CD4-positive, alpha-beta T cell treated with Interleukin-17A for 4 hours (primary cell): ENCODE measurements at regions not wholly inside any gene's neighbourhood (a gene's known extent, or its start where the extent isn't known, plus 50 kb on each side); places are given as distances from the start of the nearest gene placed in this dataset.

Experiments
- DNase-seq: peaks from one replicate; pipeline ENCODE4 v3.0.0-alpha.2; 2020; ENCODE audit warnings: mixed read lengths

DNA sequence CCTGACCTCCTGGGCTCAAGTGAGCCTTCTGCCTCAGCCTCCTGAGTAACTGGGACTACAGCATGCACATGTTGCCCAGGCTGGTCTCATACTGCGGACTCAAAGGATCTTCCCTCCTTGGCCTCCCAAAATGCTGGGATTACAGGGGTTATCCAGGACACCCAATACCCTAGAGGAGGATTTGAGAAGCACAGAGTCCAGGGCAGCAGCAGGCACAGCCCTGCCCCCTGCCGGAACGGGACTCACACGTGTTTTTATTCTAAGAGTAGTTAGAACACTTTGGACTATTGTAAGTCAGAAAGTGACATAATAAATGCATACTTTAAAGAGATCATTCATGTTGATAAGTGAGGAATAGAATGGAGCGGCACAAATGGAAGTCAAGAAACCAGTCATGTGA is 80.2 kb downstream of the C6orf118 start:
- DNase-seq = no peak

DNA sequence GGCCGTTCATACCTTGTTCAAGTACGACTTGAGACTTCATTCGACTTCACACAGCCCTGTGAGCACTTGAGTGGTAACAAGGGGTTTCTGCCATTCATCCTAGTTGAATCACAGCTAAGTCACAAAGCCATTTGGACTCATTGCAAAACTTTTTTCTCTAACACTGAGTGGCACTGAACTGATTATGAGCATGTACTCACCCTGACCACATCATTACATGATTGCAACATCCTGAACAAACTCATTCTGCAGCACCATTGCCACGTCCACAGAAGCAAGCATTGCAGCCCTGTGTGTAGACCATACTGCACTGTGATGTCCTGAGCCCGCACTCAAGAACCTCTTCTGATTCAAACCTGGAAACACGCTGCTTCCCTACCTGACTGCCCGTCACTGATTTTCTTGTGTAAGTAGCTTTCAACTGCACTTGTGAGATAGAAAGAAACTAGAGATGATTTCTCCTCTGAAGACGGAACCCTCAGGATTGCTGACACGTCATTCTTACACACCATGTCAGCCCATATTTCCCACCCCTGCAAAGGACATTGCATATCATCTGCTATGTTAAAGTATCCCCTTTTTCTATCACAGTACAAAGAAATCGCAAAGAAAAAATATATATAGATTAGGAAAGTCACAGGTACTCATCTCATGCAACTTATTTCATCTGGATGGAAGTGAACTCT is 81.6 kb downstream of the C6orf118 start:
- DNase-seq = no peak

DNA sequence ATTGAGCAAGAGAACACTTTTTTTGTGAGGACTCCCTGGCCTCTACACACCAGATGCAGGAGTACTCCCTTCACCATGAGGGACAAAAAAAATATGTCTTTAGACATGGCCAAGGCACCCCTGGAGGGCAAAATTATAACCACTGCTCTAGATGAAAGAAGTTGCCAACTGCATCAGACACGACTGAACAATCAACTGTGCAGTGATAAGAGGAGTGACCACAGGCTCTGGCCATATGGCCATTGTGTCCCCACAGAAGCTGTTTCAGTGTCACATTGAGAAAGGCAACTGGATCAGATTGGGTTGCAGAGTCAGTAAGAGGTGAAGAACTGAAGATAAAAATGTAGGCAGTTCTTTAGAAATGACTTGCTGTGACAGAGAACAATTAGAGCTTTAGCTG is 85.7 kb downstream of the C6orf118 start:
- DNase-seq = no peak

DNA sequence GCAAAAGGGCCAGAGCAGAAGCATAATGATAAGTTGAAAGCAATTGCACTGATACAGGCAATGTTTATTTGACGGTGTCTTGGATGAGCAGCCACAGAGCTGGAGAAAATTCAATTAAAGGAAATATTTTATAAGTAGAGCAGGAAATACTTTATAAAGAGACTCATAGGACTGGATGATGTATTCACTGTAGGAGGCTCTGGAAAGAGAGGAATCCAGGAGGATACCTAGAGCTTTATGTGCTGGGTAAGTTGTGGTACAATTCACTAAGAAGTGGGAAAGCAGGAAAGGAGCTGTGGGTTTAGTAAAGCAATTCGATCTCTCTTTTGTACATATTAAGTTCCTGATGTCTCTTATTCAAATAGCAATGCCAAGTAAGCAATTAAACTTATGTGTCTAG is 86.3 kb downstream of the C6orf118 start:
- DNase-seq = no peak

DNA sequence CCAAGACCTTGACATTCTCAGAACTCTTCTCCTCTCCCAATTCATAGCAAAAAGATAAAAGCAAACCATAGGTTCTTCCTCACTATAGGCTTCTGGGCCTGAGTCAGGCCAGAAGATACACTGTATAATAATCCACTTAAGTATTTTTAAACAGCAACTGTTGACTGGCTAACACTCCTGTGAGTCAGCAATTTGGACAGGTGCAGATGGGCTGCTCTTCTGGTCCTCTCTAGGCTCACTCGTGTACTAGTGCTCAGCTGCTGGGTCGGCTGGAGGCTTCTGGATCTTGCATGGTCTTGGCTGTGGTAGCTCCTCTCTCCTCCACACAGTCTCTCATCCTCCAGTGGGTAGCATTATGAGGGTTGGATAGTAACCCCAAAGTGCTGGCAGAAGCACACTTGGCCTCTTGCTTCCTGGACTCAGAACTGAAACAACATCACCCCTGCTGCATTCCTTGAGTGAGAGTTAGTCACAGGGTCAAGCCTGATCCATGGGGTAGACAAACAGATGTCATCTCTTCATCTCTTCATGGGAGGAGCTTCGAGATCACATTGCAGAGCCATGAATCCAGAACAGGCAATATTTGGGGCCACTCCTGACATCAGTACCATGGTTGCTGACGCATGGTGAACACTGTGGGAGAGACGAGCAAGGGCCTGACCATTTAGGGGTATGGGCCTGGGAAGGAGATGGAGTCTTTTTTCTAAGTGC is 86.9 kb downstream of the C6orf118 start:
- DNase-seq = no peak

DNA sequence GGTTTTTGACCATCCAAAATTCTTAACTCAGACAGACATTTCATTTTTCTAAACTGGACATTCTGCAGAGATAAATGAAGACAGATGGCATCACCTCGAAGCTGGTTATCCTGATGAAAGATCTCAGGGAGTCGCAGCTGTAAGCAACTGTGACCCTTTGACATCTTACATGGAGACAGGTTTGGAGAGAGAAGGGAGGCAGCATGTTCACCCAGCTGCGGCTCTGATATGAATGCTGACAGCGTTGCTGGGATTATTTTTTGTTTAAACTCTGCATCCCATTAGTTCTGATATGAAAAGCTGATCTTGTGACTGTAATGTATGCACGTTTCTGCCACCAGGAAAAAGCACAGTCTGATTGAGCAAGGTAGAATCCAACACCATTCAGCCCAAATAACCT is 89.4 kb downstream of the C6orf118 start:
- DNase-seq = no peak

DNA sequence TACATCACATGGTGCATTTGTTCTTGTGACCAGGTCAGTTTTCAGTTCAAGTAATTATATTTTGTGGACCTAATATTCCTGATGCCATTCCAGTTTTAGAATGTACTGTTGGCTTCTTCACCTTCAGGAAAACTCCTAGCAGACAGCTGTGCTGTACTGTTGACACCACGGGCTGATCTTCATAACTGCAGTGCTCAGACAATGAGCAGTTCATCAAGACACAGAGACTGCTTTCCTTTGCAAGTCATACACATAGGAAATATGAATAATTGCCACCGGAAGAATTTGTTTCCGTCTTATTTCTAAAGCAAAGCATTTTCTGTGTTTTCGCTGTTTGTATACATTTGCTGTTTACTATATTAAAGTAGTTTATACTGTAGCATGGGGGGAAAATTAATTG is 89.8 kb downstream of the C6orf118 start:
- no peak for DNase-seq

DNA sequence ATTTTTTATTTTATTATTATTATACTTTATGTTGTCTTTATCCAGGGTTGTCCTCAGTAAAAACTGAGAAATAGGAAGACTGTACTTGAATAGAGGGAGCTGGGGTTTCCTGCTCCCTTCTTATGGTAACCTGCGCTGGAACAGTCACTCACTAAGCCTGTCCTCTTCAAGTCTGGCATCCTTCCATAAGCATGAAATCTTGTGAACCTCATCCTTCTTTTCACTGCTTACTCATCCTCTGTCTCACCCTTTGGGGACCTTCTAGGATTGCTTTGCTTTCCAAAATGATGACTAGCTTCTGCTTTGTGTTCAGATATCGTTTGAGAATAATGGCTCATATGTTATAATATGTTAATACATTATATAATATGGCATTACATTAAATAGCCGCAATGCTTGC is 90.6 kb downstream of the C6orf118 start:
- no peak for DNase-seq

DNA sequence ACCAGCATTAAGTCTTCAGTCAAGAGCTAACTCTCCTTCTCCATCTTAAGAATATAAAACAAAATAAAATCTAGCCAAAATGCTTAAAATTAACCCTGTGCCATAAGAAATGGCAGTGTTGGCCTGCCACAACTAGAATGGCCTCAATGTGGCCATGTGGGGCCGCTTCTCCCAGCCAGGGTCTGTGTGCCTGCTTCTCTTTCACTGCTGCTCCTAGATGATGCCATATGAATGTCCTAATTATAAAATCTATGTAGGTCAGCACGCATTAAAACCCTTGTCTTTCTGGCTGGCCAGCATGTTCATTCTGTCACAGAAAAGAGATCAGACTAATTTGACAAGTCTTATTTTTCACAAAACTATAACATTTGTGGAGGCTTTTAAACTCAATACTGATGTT is 102.6 kb downstream of the C6orf118 start:
- DNase-seq = no peak

DNA sequence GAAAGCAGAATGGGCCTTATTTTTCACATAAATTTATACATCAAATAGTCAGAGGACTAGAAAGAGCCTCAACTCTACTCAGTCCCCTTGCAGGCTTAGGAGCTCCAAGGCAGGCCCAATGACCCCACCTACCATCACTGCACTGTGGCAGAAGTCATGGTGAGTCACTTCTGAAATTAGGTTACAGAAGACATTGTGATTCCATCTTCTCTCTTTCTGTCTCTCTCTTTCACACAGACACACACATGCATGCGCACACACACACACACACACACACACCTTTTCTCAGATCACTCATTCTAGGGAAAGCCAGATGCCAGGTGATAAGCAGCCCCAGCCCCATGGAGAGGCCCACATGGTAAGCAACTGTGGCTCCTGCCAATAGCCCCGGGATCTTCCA is 103.8 kb downstream of the C6orf118 start:
- DNase-seq = no peak

DNA sequence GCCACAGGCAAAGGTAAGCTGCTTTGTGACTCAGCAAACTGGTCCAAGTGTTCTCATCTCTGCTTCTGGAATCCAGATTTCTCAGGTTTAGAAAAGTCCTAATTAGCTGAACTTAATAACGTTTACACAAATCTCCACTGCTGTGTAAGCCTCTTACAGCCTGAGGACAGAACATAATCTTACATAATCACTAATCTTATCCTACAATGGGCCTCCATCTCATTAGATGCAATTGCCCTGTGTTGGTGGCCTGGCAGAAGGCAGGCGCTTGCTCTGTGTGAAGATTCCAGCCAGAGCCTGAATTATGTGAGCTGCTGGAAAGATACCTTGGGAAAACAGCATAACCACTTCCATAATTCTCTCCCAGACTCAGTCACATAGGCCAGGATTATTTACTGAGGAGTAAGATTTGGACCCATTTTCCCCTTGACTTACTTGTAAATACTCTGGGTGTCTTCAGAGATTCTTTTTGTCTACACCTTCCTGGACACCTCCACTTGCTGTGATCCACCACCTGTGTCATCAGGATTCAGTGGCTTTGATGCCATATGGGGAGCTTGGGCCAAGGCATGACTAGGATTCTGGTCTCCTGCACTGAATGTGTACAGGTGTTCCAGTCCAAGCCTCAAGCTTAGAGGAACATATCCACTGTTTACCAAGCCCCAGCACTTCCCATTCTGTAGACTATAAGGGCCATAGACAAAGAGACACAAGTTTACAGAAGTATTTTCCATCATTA is 104.4 kb downstream of the C6orf118 start:
- DNase-seq = no peak

DNA sequence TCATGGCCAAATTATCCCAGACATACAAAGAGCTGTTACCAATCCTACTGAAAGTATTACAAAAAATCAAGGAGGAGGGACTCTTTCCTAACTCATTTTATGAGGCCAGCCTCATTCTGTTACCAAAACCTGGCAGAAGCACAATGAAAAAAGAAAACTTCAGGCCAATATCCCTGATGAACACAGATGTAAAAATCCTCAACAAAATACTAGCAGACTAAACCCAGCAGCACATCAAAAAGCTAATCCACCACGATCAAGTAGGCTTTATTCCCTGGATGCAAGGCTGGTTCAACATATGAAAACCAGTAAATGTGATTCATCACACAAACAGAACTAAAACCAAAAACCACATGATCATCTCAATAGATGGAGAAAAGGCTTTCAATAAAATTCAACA is 109.2 kb downstream of the C6orf118 start:
- DNase-seq = no peak

DNA sequence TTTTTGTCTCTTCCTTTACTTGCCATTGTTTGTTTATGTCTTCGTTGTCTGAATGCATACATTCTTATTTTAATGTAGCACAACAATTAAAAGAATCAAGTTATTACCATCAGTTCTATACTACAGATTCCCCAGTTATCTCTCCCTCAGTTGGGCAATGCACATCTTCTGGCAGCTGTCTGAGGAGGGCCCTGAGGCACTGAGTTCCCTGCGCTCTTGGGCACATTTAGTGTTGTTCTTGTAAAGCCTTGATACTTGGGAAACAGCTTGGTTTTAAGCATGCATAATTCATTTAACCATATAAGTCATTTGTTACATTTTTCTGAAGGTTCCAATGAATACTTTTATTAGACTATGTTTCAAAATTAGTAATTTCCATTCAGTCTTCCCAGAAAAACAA is 117.9 kb downstream of the C6orf118 start:
- DNase-seq = no peak

DNA sequence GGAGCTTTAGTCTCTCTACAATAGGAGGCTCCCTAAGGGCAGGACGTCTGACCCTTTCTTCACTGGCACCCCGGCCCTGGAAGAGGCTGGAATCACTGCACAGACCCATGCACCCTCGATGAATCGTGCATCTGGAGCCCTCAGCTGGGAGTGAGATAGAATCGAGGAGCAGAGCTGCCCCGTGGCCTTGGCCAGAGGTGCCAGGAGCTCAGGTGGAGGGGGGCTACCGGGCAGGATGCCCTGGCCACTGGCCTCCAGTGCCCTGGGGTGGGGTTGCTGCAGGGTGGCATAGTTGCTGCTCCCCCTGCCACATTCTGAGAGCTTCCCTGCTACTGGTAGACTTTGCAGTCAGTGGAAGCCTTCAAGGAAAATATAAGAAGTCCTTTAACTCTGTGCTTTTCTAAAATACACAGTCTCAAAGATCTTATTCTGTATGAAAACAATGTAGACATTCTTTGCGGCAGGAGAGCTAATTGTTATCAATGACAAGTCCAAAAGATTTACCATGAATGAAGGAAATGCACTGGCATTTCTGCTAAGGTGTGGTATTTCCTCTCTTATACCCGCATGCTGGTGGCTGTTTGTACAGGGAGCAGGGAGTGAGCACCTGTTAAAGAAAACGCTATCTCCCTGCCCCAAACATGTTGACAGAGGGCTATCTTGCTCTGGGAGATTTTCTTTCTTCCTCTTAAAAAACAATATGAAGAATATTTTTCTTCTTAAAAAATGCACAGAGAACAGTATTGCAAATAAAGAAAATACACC is 122.8 kb downstream of the C6orf118 start:
- DNase-seq = no peak

DNA sequence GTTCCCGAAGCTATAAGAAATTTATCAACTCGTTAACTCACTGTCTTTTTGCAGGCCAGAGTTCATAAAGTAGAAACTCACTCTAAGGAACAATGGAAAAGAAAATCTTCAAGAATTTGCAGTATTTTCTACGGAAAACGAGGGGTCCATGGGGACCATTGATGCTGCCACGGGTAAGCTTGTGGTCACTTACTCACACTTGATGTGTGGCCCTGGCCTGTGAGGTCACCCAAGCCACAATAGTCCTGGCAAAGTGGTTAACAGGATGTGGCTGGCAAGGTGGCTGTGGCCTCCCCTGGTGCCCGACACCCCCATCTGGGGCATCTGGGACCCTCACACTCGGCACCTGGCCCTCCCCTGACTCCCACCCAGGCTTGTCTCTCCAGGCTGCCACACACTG is 123.4 kb downstream of the C6orf118 start:
- DNase-seq = no peak

DNA sequence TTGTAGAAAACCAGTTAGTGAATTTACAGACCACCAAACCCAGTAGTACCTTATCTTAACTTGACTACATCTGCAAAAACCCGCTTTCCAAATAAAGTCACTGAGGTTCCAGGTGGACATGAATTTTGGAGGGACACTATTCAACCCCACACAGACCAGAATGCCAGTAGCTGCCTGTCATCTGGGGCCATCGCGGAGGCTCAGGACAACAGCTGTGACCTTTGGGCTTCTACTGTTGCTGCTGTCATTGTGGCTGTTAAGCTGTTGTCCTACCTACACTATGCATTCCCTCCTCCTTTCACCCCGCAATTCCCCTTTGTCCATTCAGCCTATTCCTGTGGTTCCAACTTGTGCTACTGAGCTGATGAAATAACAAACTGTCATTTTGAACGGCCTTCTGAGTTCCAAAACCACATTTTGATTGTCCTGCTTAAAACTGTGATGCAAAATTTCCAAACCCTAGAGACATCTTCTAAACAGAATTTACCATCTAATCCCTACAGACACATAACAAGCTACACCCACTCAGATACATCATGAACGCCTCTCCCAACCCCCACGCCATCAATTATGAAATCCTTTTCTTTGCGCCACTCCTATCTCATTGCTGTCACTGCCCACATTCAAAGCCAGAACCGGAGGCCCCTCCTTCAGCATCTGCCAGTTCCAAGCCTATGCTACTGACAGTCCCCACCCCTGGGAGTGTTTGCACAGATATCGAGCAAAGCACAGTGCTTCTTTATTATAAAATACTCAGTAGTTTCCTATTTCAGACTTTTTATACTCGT is 125.0 kb downstream of the C6orf118 start:
- DNase-seq = no peak

DNA sequence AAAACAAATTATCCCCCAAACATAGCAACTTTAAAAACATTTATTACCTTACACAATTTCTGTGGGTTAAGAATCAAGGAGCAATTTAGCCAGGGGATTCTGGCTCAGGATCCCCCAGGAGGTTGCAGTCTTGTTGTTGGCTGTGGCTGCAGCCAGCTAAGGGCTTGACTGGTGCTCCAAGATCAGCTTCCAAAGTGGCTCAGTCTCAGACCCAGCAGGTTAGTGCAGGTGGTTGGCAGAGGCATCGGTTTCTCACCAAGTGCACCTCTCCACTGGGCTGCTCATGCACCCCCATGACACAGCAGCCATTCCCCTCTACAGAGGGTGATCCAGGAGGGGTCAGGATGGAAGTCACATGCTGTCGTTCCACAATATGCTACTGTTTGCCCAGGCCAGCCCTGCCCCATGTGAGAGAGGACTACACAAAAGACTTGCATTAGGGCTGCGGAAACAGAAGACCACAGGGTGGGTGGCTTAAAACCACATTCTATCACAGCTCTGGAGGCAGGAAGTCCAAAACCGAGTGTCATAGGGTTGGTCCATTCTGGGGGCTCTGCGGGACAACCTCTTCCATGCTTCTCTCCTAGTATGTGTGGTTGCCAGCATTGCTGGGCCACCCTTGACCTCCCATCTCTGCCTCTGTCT is 125.8 kb downstream of the C6orf118 start:
- DNase-seq = no peak

DNA sequence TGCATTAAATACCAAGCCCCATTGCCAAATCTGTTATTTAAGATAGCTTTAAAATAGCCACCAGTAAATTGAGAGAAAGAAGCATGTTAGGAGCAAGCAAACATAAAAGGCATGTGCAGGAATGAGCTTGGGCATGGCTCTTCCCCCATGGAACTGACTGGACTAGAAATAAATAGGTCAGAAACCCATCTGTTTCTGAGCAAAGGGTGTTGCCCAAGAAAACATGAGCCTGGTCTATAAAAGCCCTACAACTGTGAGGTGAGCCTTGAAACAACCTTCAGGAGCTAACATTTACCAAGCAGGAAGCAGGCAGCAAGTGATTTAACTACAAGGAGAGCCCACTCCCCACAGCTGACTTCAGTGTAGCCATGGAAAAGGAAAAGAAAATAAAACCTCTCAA is 126.3 kb downstream of the C6orf118 start:
- no peak for DNase-seq

DNA sequence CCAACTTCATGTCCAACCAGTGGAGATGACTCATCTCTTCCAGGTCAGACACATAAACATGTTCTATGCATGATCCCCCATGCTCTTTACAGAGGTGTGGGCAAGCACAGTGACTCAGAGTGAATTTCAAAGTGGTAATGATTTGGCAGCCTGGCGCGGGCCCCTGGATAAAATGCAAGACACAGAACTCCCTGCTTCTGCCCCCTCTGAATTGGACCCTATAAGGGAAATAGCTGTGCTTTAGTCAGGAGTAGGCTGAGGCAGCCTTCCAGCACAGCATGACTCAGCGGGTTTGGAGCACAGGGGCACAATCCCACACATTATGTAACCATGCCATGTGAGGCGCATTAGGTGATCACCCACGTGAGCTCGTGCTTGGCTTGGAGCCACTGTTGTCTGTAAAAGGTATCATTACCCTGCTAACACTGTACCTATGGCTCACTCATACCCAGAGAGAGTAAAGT is 127.4 kb downstream of the C6orf118 start:
- DNase-seq = no peak

DNA sequence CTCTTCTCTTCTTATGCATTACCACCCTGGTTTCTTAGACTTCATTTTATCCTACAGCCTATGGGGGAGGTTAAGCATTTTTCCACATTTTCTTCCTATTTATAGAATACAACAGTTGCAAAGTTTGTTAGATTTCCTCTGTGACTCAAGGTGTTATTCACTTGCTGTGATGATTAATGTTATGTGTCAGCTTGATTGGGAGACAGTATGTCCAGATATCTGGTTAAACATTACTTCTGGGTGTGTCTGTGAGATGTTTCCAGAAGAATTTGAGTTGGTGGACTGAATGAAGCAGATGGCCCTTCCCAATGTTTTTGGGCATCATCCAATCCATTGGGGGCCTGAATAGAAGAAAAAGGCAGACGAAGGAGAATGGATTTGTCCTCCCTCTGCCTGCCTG is 131.3 kb downstream of the C6orf118 start:
- DNase-seq = no peak

DNA sequence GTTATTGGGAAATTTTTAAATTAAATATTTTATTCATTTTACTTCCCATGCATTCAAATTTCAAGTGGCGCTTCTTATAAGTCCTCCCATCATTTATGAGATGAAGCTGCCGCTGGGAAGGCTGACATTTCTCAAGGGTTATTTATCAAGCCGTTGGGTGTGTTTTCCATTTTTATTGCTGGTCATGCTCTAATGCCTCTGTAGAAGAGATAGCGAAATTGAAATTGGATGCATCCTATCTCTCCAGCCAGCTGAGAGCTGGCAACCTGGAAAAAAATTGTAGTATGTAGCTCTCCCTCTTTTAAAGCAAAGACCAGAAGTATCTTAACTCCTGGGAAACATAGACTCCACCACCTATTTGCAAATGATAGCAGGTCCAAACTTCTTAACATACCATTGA is 135.9 kb downstream of the C6orf118 start:
- DNase-seq = no peak

DNA sequence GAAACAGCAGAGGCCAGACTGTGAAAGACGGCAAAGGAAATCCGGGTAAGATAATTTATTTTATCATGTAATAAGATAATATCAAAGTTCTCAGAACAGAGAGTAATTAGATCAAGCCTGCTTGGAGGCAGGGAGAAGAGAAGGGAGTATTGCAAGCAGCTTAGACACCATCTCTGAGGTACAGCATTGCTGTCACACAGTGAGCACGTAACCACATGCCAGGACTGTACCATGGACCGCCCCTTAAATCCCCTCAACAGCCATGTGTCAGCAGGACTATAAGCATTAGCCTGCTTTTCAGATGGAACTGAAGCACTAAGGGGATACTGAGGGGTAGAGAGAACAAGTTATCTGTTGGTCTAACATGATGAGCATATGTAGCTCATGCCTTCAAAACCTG is 141.5 kb downstream of the C6orf118 start:
- no peak for DNase-seq
